Heart left ventricle (tissue), 16 donors: ENCODE measurements at regions not wholly inside any gene's neighbourhood (a gene's known extent, or its start where the extent isn't known, plus 50 kb on each side); places are given as distances from the start of the nearest gene placed in this dataset.

Experiments used
- ATAC-seq, 4 donors: fragments of 200-7000 bp; cut with Tn5 transposase; one replicate each; pipeline ENCODE4 v1.9.1; 2020 to 2022; ENCODE audit warnings: moderate library complexity in 4 of 4, mild to moderate bottlenecking in 3 of 4, moderate number of reproducible peaks in 1 of 4
- DNase-seq, 5 donors: peaks; one replicate each; pipeline ENCODE4 v3.0.0-alpha.2; 2020
- H3K27ac ChIP-seq, 12 donors: fragments of 200-600 bp; sonication (generic) in 4 of 12; one replicate each; pipeline versions ENCODE4 v1.5.0 to v1.8.0; 2016 to 2022; ENCODE audit warnings: mild to moderate bottlenecking in 2 of 12
- H3K27me3 ChIP-seq, 9 donors: fragments of 200-600 bp; sonication (generic) in 2 of 9; one replicate each; pipeline versions ENCODE4 v1.5.1 to v1.8.0; 2016 to 2022; ENCODE audit warnings: mild to moderate bottlenecking in 3 of 9
- H3K36me3 ChIP-seq, 9 donors: fragments of 200-600 bp; sonication (generic) in 2 of 9; one replicate each; pipeline versions ENCODE4 v1.5.0 to v1.8.0; 2018 to 2022; ENCODE audit warnings: mild to moderate bottlenecking in 2 of 9
- H3K4me1 ChIP-seq, 12 donors: fragments of 200-600 bp; sonication (generic) in 4 of 12; one replicate each; pipeline versions ENCODE4 v1.5.0 to v1.8.0; 2016 to 2022; ENCODE audit warnings: mild to moderate bottlenecking in 3 of 12
- H3K4me3 ChIP-seq, 12 donors: fragments of 200-600 bp; sonication (generic) in 4 of 12; one replicate each; pipeline versions ENCODE4 v1.5.0 to v1.8.0; 2017 to 2022; ENCODE audit warnings: mild to moderate bottlenecking in 9 of 12, moderate library complexity in 4 of 12
- H3K9me3 ChIP-seq, 12 donors: fragments of 200-600 bp; sonication (generic) in 4 of 12; one replicate each; pipeline versions ENCODE4 v1.5.0 to v1.8.0; 2016 to 2022; ENCODE audit warnings: mild to moderate bottlenecking in 1 of 12
- POLR2A ChIP-seq, 2 donors: fragments of 450-650 bp; IDR thresholded peaks; one replicate each; pipeline ENCODE4 v1.6.1; 2017; ENCODE audit warnings: antibody characterized with exemption in 2 of 2, mild to moderate bottlenecking in 2 of 2, moderate library complexity in 2 of 2
- WGBS, 4 donors: extraction: QIAGEN DNeasy Blood & Tissue Kit in 2 of 4; methylation state at CpG; one replicate each; pipeline versions ENCODE4 v1.1.5 to v1.1.7; 2013 to 2018; 5-methylcytosine and 5-hydroxymethylcytosine counted together
- intact Hi-C, 10 donors: fragments of 100-400 bp; cut with DNase I; formaldehyde crosslinking; loops; one replicate each; pipeline versions ENCODE4 v1.11.1 to v1.14.2; 2022
- TF ChIP-seq, protein P1 (sequence below), 12 donors: fragments of 200-600 bp; sonication (generic) in 4 of 12; IDR thresholded peaks; one replicate each; pipeline versions ENCODE4 v1.5.0 to v1.8.0; 2018 to 2022; ENCODE audit warnings: antibody characterized with exemption in 12 of 12, mild to moderate bottlenecking in 5 of 12
- donor health status: ischemic (EF 13 %, LVEDD 7.1; RV severe dilation, severe dysfunction).
- donor health status: healthy with polysubstance abuse.
- donor health status: DM: no; HTN: yes; CAD: no.
- donor health status: DM: no; HTN: no; CAD: no.
- donor health status: ischemic (EF 25% LVEDD 6.9; RV normal size, moderate dysfunction).
- donor health status: ischemic (EF 25% LVEDD 5.7; RV mildly dilated, moderate dysfunction).
- donor health status: healthy.
- donor health status: DM: yes; HTN: yes; CAD: no.
- donor health status: ischemic (EF 35%, LVEDD 5.7; RV mildly dilated, moderate dysfunction).
- donor health status: nonischemic (EF 11% LVEDD 7.7; RV severe dilation, severe dysfunction).
- donor health status: DM: yes; HTN: yes; CAD: no.
- donor health status: PGD.
- donor health status: ischemic (EF 29% LVEDD 5.4; RV normal size, mild dysfunction).
- donor health status: nonischemic (EF 23%, LVEDD 6.1; RV moderate dilation, normal function).

- DNase-seq: no peak
- TF ChIP-seq, protein P1, sequence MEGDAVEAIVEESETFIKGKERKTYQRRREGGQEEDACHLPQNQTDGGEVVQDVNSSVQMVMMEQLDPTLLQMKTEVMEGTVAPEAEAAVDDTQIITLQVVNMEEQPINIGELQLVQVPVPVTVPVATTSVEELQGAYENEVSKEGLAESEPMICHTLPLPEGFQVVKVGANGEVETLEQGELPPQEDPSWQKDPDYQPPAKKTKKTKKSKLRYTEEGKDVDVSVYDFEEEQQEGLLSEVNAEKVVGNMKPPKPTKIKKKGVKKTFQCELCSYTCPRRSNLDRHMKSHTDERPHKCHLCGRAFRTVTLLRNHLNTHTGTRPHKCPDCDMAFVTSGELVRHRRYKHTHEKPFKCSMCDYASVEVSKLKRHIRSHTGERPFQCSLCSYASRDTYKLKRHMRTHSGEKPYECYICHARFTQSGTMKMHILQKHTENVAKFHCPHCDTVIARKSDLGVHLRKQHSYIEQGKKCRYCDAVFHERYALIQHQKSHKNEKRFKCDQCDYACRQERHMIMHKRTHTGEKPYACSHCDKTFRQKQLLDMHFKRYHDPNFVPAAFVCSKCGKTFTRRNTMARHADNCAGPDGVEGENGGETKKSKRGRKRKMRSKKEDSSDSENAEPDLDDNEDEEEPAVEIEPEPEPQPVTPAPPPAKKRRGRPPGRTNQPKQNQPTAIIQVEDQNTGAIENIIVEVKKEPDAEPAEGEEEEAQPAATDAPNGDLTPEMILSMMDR (IDR thresholded peaks at IDR 0.05): no peak
- no peak for TF ChIP-seq POLR2A (IDR thresholded peaks at IDR 0.05)
- intact Hi-C loops: loop anchor here in 2 of 10 donors (2.0 to 10.0 kb wide), 2 partner anchors 179 to 181 kb away; no protein-coding TSS in a partner anchor
- Histone ChIP-seq H3K36me3 (no peaks in the 10 kb centered on the region), H3K4me3 (no peak overlapping the region), H3K9me3 (no peaks in the 10 kb centered on the region), H3K27ac (no peak overlapping the region), H3K4me1 (no peaks in the 10 kb centered on the region), H3K27me3 (no peaks in the 10 kb centered on the region)
- 81 to 89% (median 82%) methylated on average over 2 of the region's 2 CpGs for WGBS, 4 donors
- no peak for ATAC-seq
Observed at GRCh38 chr18:24545651-24546050, 85.2 kb downstream of the HRH4 start.

GRCh38 chr18:24546307-24546706, 85.9 kb downstream of the HRH4 start:
- Histone ChIP-seq H3K36me3 (no peaks in the 10 kb centered on the region), H3K27ac (no peak overlapping the region), H3K27me3 (no peaks in the 10 kb centered on the region), H3K9me3 (no peaks in the 10 kb centered on the region), H3K4me3 (no peak overlapping the region), H3K4me1 (no peaks in the 10 kb centered on the region)
- 90 to 94% (median 92%) methylated on average over 4 of the region's 4 CpGs for WGBS, 4 donors
- TF ChIP-seq, protein P1 (IDR thresholded peaks at IDR 0.05): no peak
- no peak for TF ChIP-seq POLR2A (IDR thresholded peaks at IDR 0.05)
- no peak for ATAC-seq
- intact Hi-C loops: loop anchor here in 1 of 10 donors (10.0 kb wide), 1 partner anchor 178 kb away; no protein-coding TSS in a partner anchor
- no peak for DNase-seq

- DNase-seq: no peak
- WGBS, 4 donors: 86 to 96% (median 92%) methylated on average over 4 of the region's 4 CpGs
- no peak for ATAC-seq
- TF ChIP-seq POLR2A (IDR thresholded peaks at IDR 0.05): no peak
- TF ChIP-seq, protein P1 (IDR thresholded peaks at IDR 0.05): no peak
- intact Hi-C loops: loop anchor here in 1 of 10 donors (10.0 kb wide), 1 partner anchor 176 kb away; no protein-coding TSS in a partner anchor
- Histone ChIP-seq H3K27me3 (no peaks in the 10 kb centered on the region), H3K9me3 (no peaks in the 10 kb centered on the region), H3K27ac (no peak overlapping the region), H3K36me3 (no peaks in the 10 kb centered on the region), H3K4me3 (no peak overlapping the region), H3K4me1 (no peaks in the 10 kb centered on the region)
Observed at GRCh38 chr18:24548583-24548982, 88.1 kb downstream of the HRH4 start.

GRCh38 chr18:24552218-24552617, 91.8 kb downstream of the HRH4 start:
- TF ChIP-seq POLR2A (IDR thresholded peaks at IDR 0.05): no peak
- TF ChIP-seq, protein P1 (IDR thresholded peaks at IDR 0.05): no peak
- no peak overlapping the region for H3K27ac ChIP-seq
- WGBS, 4 donors: 50 to 77% (median 63%) methylated on average over 4 of the region's 4 CpGs
- no peak for ATAC-seq
- H3K9me3 ChIP-seq: no peaks in the 10 kb centered on the region
- H3K4me3 ChIP-seq: no peak overlapping the region
- no peaks in the 10 kb centered on the region for H3K4me1 ChIP-seq
- intact Hi-C loops: no loop called here
- no peak for DNase-seq
- H3K36me3 ChIP-seq: no peaks in the 10 kb centered on the region
- no peaks in the 10 kb centered on the region for H3K27me3 ChIP-seq
